T-cell (primary cell): ENCODE measurements at regions not wholly inside any gene's neighbourhood (a gene's known extent, or its start where the extent isn't known, plus 50 kb on each side); places are given as distances from the start of the nearest gene placed in this dataset.

ENCODE experiments used
- ATAC-seq, 4 experiments: fragments of 200-7000 bp in 3 of 4; fragments of 150-1000 bp in 1 of 4; cut with Tn5 transposase; replicated peaks in 1 of 4; 1 replicate in 3 of 4; 2 replicates in 1 of 4; pipeline ENCODE4 v1.10.0; 2021; ENCODE audit warnings: moderate library complexity in 3 of 4, mild to moderate bottlenecking in 2 of 4, moderate number of reproducible peaks in 1 of 4
- CTCF ChIA-PET, 2 donors: fragments of 300-600 bp; sonication (Branson Sonifier 250); formaldehyde crosslinking; loops; one replicate each; lab custom pipeline; 2022; ENCODE audit warnings: antibody characterized with exemption in 2 of 2; lab: Charles Lee
- POLR2A ChIA-PET, 2 donors: fragments of 300-600 bp; sonication (Branson Sonifier 250); formaldehyde crosslinking; loops; one replicate each; lab custom pipeline; 2022; ENCODE audit warnings: antibody characterized with exemption in 2 of 2; lab: Charles Lee
- DNase-seq, 35 experiments: peaks; one replicate each; pipeline versions ENCODE4 v3.0.0 to v3.0.0-alpha.2; 2013 to 2023
- H3K27ac ChIP-seq: one replicate; pipeline ENCODE4 v1.5.1; 2013; ENCODE audit warnings: low read length
- H3K27me3 ChIP-seq, 2 experiments: replicated peaks in 1 of 2; 1 replicate in 1 of 2; 2 replicates in 1 of 2; pipeline versions ENCODE4 v1.6.1 to v1.7.0; 2013; ENCODE audit warnings: low read length in 1 of 2, mixed read lengths in 1 of 2; ENCODE audit not compliant: control insufficient read depth in 2 of 2, insufficient read depth in 2 of 2; ENCODE audit errors: extremely low read depth in 1 of 2
- H3K36me3 ChIP-seq, 2 donors: 1 replicate in 1 of 2; 2 replicates in 1 of 2; pipeline versions ENCODE4 v1.6.1 to v1.7.0; 2013; ENCODE audit warnings: low read length in 1 of 2; ENCODE audit not compliant: control insufficient read depth in 2 of 2, insufficient read depth in 1 of 2; ENCODE audit errors: extremely low read depth in 1 of 2
- H3K4me1 ChIP-seq, 2 experiments: 1 replicate in 1 of 2; 2 replicates in 1 of 2; pipeline versions ENCODE4 v1.6.1 to v1.7.0; 2013; ENCODE audit warnings: low read length in 2 of 2, mixed read lengths in 1 of 2; ENCODE audit not compliant: insufficient read depth in 2 of 2, control insufficient read depth in 1 of 2; ENCODE audit errors: extremely low read depth in 1 of 2
- H3K4me3 ChIP-seq, 2 donors: 1 replicate in 1 of 2; 2 replicates in 1 of 2; pipeline versions ENCODE4 v1.5.1 to v1.7.0; 2013; ENCODE audit warnings: mild to moderate bottlenecking in 2 of 2, low read length in 1 of 2, moderate library complexity in 1 of 2; ENCODE audit not compliant: control insufficient read depth in 1 of 2; ENCODE audit errors: extremely low read depth in 1 of 2
- H3K9me3 ChIP-seq: 2 replicates; pipeline ENCODE4 v1.7.0; 2013
- H3K27ac Mint-ChIP-seq, 2 donors: one replicate each; pipeline ENCODE4 v1.8.0; 2020 to 2021; ENCODE audit warnings: mild to moderate bottlenecking in 2 of 2, mixed read lengths in 2 of 2
- H3K27me3 Mint-ChIP-seq, 2 donors: one replicate each; pipeline ENCODE4 v1.8.0; 2021 to 2022; ENCODE audit warnings: mixed read lengths in 2 of 2
- H3K36me3 Mint-ChIP-seq: one replicate; pipeline ENCODE4 v1.8.0; 2021; ENCODE audit warnings: mixed read lengths
- H3K4me1 Mint-ChIP-seq, 3 donors: one replicate each; pipeline ENCODE4 v1.8.0; 2020 to 2022; ENCODE audit warnings: mixed read lengths in 3 of 3, mild to moderate bottlenecking in 1 of 3
- H3K4me3 Mint-ChIP-seq, 3 donors: one replicate each; pipeline ENCODE4 v1.8.0; 2020 to 2022; ENCODE audit warnings: mild to moderate bottlenecking in 3 of 3, mixed read lengths in 3 of 3, moderate library complexity in 3 of 3
- H3K9me3 Mint-ChIP-seq, 3 donors: one replicate each; pipeline ENCODE4 v1.8.0; 2020 to 2022; ENCODE audit warnings: mixed read lengths in 3 of 3
- WGBS: methylation state at CpG from one replicate; pipeline ENCODE4 v1.1.5; 2013; ENCODE audit warnings: missing lambda C conversion rate; ENCODE audit not compliant: insufficient coverage; 5-methylcytosine and 5-hydroxymethylcytosine counted together

- POLR2A ChIA-PET, result no interaction called here
- CTCF ChIA-PET, result no interaction called here
These were observed 237.2 kb upstream of the ID4 start for GRCh38 chr6:19599796-19600464.

GRCh38 chr6:19602434-19603013, 234.6 kb upstream of the ID4 start:
- Histone ChIP-seq H3K4me1 (no peaks in the 10 kb centered on the region), H3K9me3 (no peaks in the 10 kb centered on the region), H3K4me3 (no peak overlapping the region), H3K27ac (no peak overlapping the region), H3K27me3 (no peaks in the 10 kb centered on the region), H3K36me3 (no peaks in the 10 kb centered on the region)
- ChIA-PET POLR2A (no interaction called here), CTCF (no interaction called here)
- H3K27me3 Mint-ChIP-seq, result no peaks in the 10 kb centered on the region
- peaks cover 7 to 11% (median 11%) of the 10 kb centered on the region in 3 donors for H3K9me3 Mint-ChIP-seq
- no peaks in the 10 kb centered on the region for H3K36me3 Mint-ChIP-seq
- WGBS, result 25% methylated on average over 1 of the region's 2 CpGs
- H3K27ac Mint-ChIP-seq, result no peak overlapping the region
- H3K4me1 Mint-ChIP-seq, result no peaks in the 10 kb centered on the region
- H3K4me3 Mint-ChIP-seq, result no peak overlapping the region
- no peak for DNase-seq
- ATAC-seq, result no peak

More at GRCh38 chr6:19599796-19600464, 237.2 kb upstream of the ID4 start:
- H3K27ac ChIP-seq, result no peak overlapping the region
- H3K27ac Mint-ChIP-seq, result no peak overlapping the region
- no peak overlapping the region for H3K4me3 Mint-ChIP-seq
- no peaks in the 10 kb centered on the region for H3K4me1 Mint-ChIP-seq
- H3K9me3 ChIP-seq, result no peaks in the 10 kb centered on the region
- H3K4me3 ChIP-seq, result no peak overlapping the region
- no peaks in the 10 kb centered on the region for H3K27me3 Mint-ChIP-seq
- no peaks in the 10 kb centered on the region for H3K36me3 ChIP-seq
- H3K4me1 ChIP-seq, result no peaks in the 10 kb centered on the region
- ATAC-seq (no peak), DNase-seq (no peak)
- peaks cover 0 to 11% (median 4%) of the 10 kb centered on the region in 3 donors for H3K9me3 Mint-ChIP-seq
- H3K36me3 Mint-ChIP-seq, result no peaks in the 10 kb centered on the region
- H3K27me3 ChIP-seq, result no peaks in the 10 kb centered on the region
- no CpG with 5 or more reads among the region's 5 CpGs for WGBS

DNA sequence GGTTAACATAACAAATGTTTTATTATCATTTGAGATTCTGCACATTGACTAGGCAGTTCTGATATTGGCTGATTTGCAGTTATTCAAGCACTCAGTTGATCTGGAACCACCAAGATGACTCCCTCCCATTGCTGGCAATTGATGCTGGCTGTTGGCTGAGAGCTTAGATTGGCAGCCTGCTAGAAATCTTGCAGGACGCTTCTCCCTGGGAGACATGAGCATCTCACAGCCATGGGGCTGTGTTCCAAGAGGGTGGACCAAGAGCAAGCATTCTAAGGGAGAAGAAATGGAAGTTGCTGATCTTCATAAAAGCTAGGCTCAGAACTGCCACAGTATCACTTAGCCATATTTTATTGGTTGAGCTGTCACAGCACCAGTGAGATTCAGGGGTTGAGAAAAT, 233.4 kb upstream of the ID4 start:
- Mint-ChIP-seq H3K4me3 (no peak overlapping the region), H3K36me3 (no peaks in the 10 kb centered on the region), H3K9me3 (peaks cover 7 to 11% (median 7%) of the 10 kb centered on the region in 3 donors), H3K27me3 (no peaks in the 10 kb centered on the region), H3K4me1 (no peaks in the 10 kb centered on the region), H3K27ac (no peak overlapping the region)
- WGBS, result no CpG with 5 or more reads among the region's 1 CpG
- DNase-seq, result no peak
- Histone ChIP-seq H3K4me1 (no peaks in the 10 kb centered on the region), H3K36me3 (no peaks in the 10 kb centered on the region), H3K27me3 (no peaks in the 10 kb centered on the region), H3K9me3 (no peaks in the 10 kb centered on the region), H3K4me3 (no peak overlapping the region), H3K27ac (no peak overlapping the region)
- ChIA-PET POLR2A (no interaction called here), CTCF (no interaction called here)
- no peak for ATAC-seq

DNA sequence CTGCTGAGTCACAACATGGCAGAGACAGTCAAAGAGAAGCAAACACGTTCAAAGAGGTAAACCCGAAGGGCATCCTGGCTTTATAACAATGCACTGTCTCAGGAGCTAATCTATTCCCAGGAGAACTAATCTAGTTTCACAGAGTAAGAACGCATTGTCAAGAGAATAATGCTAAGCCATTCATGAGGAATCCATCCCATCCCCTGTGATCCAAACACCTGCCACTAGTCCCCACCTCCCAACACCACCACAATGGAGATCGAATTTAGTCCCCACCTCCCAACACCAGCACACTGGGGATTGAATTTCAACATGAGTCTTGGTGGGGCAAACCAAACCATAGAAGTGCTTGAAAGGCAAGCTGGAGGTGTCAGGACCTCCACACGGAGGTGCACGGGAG, 231.5 kb upstream of the ID4 start:
- no peak for DNase-seq
- Histone ChIP-seq H3K27me3 (no peaks in the 10 kb centered on the region), H3K4me1 (no peaks in the 10 kb centered on the region), H3K9me3 (no peaks in the 10 kb centered on the region), H3K36me3 (no peaks in the 10 kb centered on the region), H3K4me3 (no peak overlapping the region), H3K27ac (no peak overlapping the region)
- Mint-ChIP-seq H3K9me3 (peaks cover 7 to 11% (median 7%) of the 10 kb centered on the region in 3 donors), H3K4me3 (no peak overlapping the region), H3K36me3 (no peaks in the 10 kb centered on the region), H3K27me3 (no peaks in the 10 kb centered on the region), H3K27ac (no peak overlapping the region), H3K4me1 (no peaks in the 10 kb centered on the region)
- ATAC-seq, result no peak
- WGBS, result 66% methylated on average over 3 of the region's 6 CpGs
- ChIA-PET CTCF (interaction anchor here in 1 of 2 donors (0.6 kb wide), 1 partner anchor 9 kb away, joined by 5 read pairs; no protein-coding TSS in a partner anchor), POLR2A (no interaction called here)

DNA sequence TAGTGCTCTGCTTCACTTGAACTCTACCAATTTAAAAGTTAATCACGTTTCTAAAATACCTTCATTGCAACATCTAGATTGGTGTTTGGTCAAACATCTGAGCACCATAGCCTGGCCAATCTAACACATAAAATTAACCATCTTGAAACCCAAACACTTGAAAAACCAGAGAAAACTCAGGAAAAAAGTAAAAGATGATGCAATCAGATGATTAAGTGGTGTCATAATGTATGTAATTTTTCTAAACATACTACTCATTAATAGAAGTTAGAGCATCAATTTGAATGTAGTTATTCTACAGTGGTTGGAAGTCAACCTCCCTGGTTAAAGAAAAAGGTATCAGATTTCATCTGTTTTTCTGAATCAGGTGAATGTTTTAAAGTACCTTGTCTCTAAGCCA, 228.6 kb upstream of the ID4 start:
- no peaks in the 10 kb centered on the region for H3K9me3 ChIP-seq
- H3K36me3 ChIP-seq, result no peaks in the 10 kb centered on the region
- WGBS, result 33% methylated on average over 1 of the region's 1 CpG
- ChIA-PET CTCF (no interaction called here), POLR2A (no interaction called here)
- Mint-ChIP-seq H3K36me3 (no peaks in the 10 kb centered on the region), H3K4me1 (no peaks in the 10 kb centered on the region), H3K4me3 (no peak overlapping the region), H3K27me3 (no peaks in the 10 kb centered on the region), H3K27ac (no peak overlapping the region), H3K9me3 (peaks cover 7 to 21% (median 13%) of the 10 kb centered on the region in 3 donors)
- H3K4me3 ChIP-seq, result no peak overlapping the region
- ATAC-seq, result no peak
- H3K4me1 ChIP-seq, result no peaks in the 10 kb centered on the region
- H3K27ac ChIP-seq, result no peak overlapping the region
- DNase-seq, result no peak
- peaks cover 0 to 4% of the 10 kb centered on the region in 2 experiments for H3K27me3 ChIP-seq

DNA sequence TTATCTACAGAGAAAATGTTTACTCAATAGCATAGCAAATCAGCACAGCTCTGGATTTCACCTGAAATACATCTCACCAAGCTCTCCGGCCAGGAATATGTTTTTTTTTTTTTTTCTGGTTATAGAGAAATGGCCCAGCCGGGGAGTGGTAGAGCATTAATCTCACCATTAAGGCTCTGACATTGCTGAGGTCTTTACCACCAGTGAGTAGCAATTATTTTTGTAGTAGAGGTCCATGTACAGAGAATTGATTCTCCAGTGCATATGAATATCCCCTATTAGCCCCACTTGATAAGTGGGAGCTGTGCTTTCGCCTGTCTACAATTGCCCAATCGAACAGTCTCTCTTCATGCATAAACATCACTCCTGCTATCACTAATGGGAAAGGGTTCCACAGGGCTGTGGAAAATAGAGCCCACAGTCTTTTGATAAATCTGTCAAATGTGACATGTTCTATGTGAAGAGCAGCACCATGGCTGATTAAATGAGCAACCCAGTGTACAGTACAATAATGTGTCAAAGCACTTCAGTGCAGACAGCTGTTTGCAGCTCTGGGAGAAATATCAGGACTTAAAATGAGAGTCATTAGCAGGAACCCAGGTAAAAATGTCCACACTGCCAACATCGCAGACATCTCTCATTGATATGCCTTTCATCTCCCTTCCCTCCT, 227.1 kb upstream of the ID4 start:
- H3K36me3 ChIP-seq, result no peaks in the 10 kb centered on the region
- no peak overlapping the region for H3K27ac Mint-ChIP-seq
- no peak for ATAC-seq
- no peaks in the 10 kb centered on the region for H3K4me1 Mint-ChIP-seq
- H3K9me3 Mint-ChIP-seq, result peaks cover 5 to 20% (median 9%) of the 10 kb centered on the region in 3 donors
- no peak overlapping the region for H3K4me3 Mint-ChIP-seq
- no CpG with 5 or more reads among the region's 5 CpGs for WGBS
- ChIA-PET CTCF (no interaction called here), POLR2A (no interaction called here)
- no peak overlapping the region for H3K27ac ChIP-seq
- no peaks in the 10 kb centered on the region for H3K27me3 Mint-ChIP-seq
- H3K4me1 ChIP-seq, result no peaks in the 10 kb centered on the region
- H3K9me3 ChIP-seq, result no peaks in the 10 kb centered on the region
- no peaks in the 10 kb centered on the region for H3K36me3 Mint-ChIP-seq
- no peak overlapping the region for H3K4me3 ChIP-seq
- peaks cover 0 to 4% of the 10 kb centered on the region in 2 experiments for H3K27me3 ChIP-seq
- DNase-seq, result no peak
